GM20000 (cell line): ENCODE measurements at regions not wholly inside any gene's neighbourhood (a gene's known extent, or its start where the extent isn't known, plus 50 kb on each side); places are given as distances from the start of the nearest gene placed in this dataset.
"Not testable (repeated sequence)": the region's sequence is repeated elsewhere in the genome, so short reads cannot be mapped to it uniquely, and the experiment has no call there.

Source experiments
- DNase-seq: peaks from one replicate; pipeline ENCODE4 v3.0.0; 2012; ENCODE audit warnings: low spot score
- CTCF ChIP-seq: IDR thresholded peaks from 2 replicates; pipeline ENCODE4 v1.5.1; 2012; ENCODE audit warnings: mild to moderate bottlenecking, control low read depth; ENCODE audit errors: extremely low read depth, missing control alignments

- DNase-seq, result no peak
- TF ChIP-seq CTCF, result no peak
Observed at GRCh38 chr10:31669357-31669756, 259.3 kb downstream of the ARHGAP12 start.

- DNase-seq, result no peak
- no peak for TF ChIP-seq CTCF
Observed at GRCh38 chr10:31668326-31668725, 260.3 kb downstream of the ARHGAP12 start.

- DNase-seq, result not testable (repeated sequence)
Observed at GRCh38 chr10:31665764-31666279, 262.8 kb downstream of the ARHGAP12 start.

- DNase-seq, result no peak
- no peak for TF ChIP-seq CTCF
Observed at GRCh38 chr10:31664803-31665202, 263.8 kb downstream of the ARHGAP12 start.

GRCh38 chr10:31664071-31664470 lies 264.6 kb downstream of the ARHGAP12 start:
- DNase-seq, result not testable (repeated sequence)

- DNase-seq, result no peak
- TF ChIP-seq CTCF, result no peak
Observed at GRCh38 chr10:31660300-31660699, 268.3 kb downstream of the ARHGAP12 start.

GRCh38 chr10:31659665-31660064 lies 269.0 kb downstream of the ARHGAP12 start:
- DNase-seq, result no peak
- TF ChIP-seq CTCF, result no peak

- no peak for DNase-seq
- TF ChIP-seq CTCF, result no peak
Observed at GRCh38 chr10:31657434-31657872, 271.2 kb downstream of the ARHGAP12 start.
